HG02759 (cell line): ENCODE measurements at regions not wholly inside any gene's neighbourhood (a gene's known extent, or its start where the extent isn't known, plus 50 kb on each side); places are given as distances from the start of the nearest gene placed in this dataset.

Experiments
- ATAC-seq: cut with Tn5 transposase; IDR thresholded peaks from one replicate; pipeline ENCODE4 v1.9.1; 2021; ENCODE audit warnings: mild to moderate bottlenecking, moderate library complexity; ENCODE audit not compliant: unreplicated experiment

GRCh38 chr18:59086522-59086921, 53.2 kb upstream of the SEC11C start:
- ATAC-seq = no peak

GRCh38 chr18:59087391-59087790, 52.3 kb upstream of the SEC11C start:
- no peak for ATAC-seq
